ENCODE measurements at regions not wholly inside any gene's neighbourhood (a gene's known extent, or its start where the extent isn't known, plus 50 kb on each side); places are given as distances from the start of the nearest gene placed in this dataset.

GRCh38 chr4:54914781-54915180 lies 210.6 kb downstream of the KDR start:
- H3F3A ChIP-seq (ENCODE audit: insufficient read depth, low read length) = no peaks in the 10 kb centered on the region
- no peak overlapping the region for H3K27ac ChIP-seq (ENCODE audit: low read length)
- DNase-seq = no peak
- no peaks in the 10 kb centered on the region for H3K36me3 ChIP-seq (replicated peaks; ENCODE audit: insufficient read depth, low read length)
- no peaks in the 10 kb centered on the region for H3K79me2 ChIP-seq (ENCODE audit: low read length)
- H3K9me2 ChIP-seq (replicated peaks; ENCODE audit: insufficient read depth, low read length) = no peaks in the 10 kb centered on the region
- H3K4me1 ChIP-seq (ENCODE audit: low read length) = no peaks in the 10 kb centered on the region
- H4K20me1 ChIP-seq (ENCODE audit: insufficient read depth, low read length) = no peaks in the 10 kb centered on the region
- H3K27me3 ChIP-seq (replicated peaks; ENCODE audit: insufficient read depth, low read length) = no peaks in the 10 kb centered on the region
- no peak overlapping the region for H3K9ac ChIP-seq (ENCODE audit: low read length)
- H3K9me3 ChIP-seq (replicated peaks; ENCODE audit: insufficient read depth, low read length) = no peaks in the 10 kb centered on the region
- TF ChIP-seq EZH2phosphoT487 (IDR thresholded peaks at IDR 0.05; ENCODE audit: low read length) (no peak), EZH2 (optimal IDR thresholded peaks at IDR 0.05; ENCODE audit: low read depth, low read length) (no peak)
- TF ChIP-seq, protein P1, sequence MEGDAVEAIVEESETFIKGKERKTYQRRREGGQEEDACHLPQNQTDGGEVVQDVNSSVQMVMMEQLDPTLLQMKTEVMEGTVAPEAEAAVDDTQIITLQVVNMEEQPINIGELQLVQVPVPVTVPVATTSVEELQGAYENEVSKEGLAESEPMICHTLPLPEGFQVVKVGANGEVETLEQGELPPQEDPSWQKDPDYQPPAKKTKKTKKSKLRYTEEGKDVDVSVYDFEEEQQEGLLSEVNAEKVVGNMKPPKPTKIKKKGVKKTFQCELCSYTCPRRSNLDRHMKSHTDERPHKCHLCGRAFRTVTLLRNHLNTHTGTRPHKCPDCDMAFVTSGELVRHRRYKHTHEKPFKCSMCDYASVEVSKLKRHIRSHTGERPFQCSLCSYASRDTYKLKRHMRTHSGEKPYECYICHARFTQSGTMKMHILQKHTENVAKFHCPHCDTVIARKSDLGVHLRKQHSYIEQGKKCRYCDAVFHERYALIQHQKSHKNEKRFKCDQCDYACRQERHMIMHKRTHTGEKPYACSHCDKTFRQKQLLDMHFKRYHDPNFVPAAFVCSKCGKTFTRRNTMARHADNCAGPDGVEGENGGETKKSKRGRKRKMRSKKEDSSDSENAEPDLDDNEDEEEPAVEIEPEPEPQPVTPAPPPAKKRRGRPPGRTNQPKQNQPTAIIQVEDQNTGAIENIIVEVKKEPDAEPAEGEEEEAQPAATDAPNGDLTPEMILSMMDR (IDR thresholded peaks at IDR 0.05; ENCODE audit: low read length) = no peak
- no peak overlapping the region for H3K4me3 ChIP-seq (ENCODE audit: low read length)
- H3K4me2 ChIP-seq (ENCODE audit: low read depth, low read length) = no peak overlapping the region
- H2AFZ ChIP-seq (ENCODE audit: low read length) = no peak overlapping the region

DNA sequence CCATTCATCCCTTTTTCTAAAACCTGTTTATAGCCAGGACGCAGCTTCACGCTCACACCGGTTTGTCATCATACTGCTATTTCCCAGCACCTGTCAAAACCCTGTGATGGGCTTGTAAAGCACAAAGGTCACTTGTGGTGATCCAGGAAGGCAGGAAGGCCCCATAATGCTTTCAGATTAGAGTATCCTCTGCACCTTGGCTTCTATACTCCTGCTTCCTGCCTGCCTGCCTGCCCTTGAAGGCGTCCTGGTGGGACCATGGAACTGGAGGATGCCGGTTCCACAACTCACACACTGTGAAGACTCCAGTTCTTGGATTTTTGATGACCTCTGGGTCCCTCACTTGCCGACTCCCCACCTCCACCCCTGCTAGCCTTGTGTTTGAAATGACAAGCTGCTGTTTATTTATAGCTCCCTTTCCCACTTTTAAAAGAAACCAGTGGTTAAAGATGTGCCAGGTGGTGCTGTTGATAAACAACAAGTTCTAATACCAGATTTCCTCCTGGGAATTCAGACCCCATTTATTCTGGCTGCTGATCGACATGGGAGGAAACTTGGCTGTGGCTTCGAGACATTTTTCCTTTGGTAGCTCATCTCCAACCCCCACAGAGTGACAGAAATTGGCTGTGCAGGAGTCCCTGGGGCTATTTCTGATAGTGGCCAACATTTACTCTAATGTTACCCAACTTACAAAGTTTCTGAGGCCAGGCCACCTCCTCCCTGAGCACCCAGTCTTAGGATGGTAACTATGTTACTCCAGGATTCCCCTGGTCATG lies 211.5 kb downstream of the KDR start:
- no peak overlapping the region for H3K4me2 ChIP-seq (ENCODE audit: low read depth, low read length)
- H3K9me3 ChIP-seq (replicated peaks; ENCODE audit: insufficient read depth, low read length) = no peaks in the 10 kb centered on the region
- H3K27me3 ChIP-seq (replicated peaks; ENCODE audit: insufficient read depth, low read length) = no peaks in the 10 kb centered on the region
- no peaks in the 10 kb centered on the region for H3K4me1 ChIP-seq (ENCODE audit: low read length)
- no peak overlapping the region for H3K27ac ChIP-seq (ENCODE audit: low read length)
- no peaks in the 10 kb centered on the region for H3K36me3 ChIP-seq (replicated peaks; ENCODE audit: insufficient read depth, low read length)
- no peaks in the 10 kb centered on the region for H4K20me1 ChIP-seq (ENCODE audit: insufficient read depth, low read length)
- H3K79me2 ChIP-seq (ENCODE audit: low read length) = no peaks in the 10 kb centered on the region
- no peak overlapping the region for H3K9ac ChIP-seq (ENCODE audit: low read length)
- no peak overlapping the region for H2AFZ ChIP-seq (ENCODE audit: low read length)
- no peak overlapping the region for H3K4me3 ChIP-seq (ENCODE audit: low read length)
- no peak for DNase-seq
- H3F3A ChIP-seq (ENCODE audit: insufficient read depth, low read length) = no peaks in the 10 kb centered on the region
- no peaks in the 10 kb centered on the region for H3K9me2 ChIP-seq (replicated peaks; ENCODE audit: insufficient read depth, low read length)
- no peak for TF ChIP-seq EZH2phosphoT487 (IDR thresholded peaks at IDR 0.05; ENCODE audit: low read length)
- TF ChIP-seq, protein P1 (IDR thresholded peaks at IDR 0.05; ENCODE audit: low read length) = no peak
- TF ChIP-seq EZH2 (optimal IDR thresholded peaks at IDR 0.05; ENCODE audit: low read depth, low read length) = no peak

GRCh38 chr4:54912155-54912554 lies 213.2 kb downstream of the KDR start:
- no peak overlapping the region for H3K27ac ChIP-seq (ENCODE audit: low read length)
- no peak overlapping the region for H3K4me3 ChIP-seq (ENCODE audit: low read length)
- DNase-seq = no peak
- H3K27me3 ChIP-seq (replicated peaks; ENCODE audit: insufficient read depth, low read length) = no peaks in the 10 kb centered on the region
- H3K9me2 ChIP-seq (replicated peaks; ENCODE audit: insufficient read depth, low read length) = no peaks in the 10 kb centered on the region
- no peak overlapping the region for H3K4me2 ChIP-seq (ENCODE audit: low read depth, low read length)
- H3F3A ChIP-seq (ENCODE audit: insufficient read depth, low read length) = no peaks in the 10 kb centered on the region
- H3K36me3 ChIP-seq (replicated peaks; ENCODE audit: insufficient read depth, low read length) = no peaks in the 10 kb centered on the region
- TF ChIP-seq EZH2phosphoT487 (IDR thresholded peaks at IDR 0.05; ENCODE audit: low read length) (no peak), EZH2 (optimal IDR thresholded peaks at IDR 0.05; ENCODE audit: low read depth, low read length) (no peak)
- TF ChIP-seq, protein P1 (IDR thresholded peaks at IDR 0.05; ENCODE audit: low read length) = no peak
- no peaks in the 10 kb centered on the region for H3K9me3 ChIP-seq (replicated peaks; ENCODE audit: insufficient read depth, low read length)
- no peak overlapping the region for H2AFZ ChIP-seq (ENCODE audit: low read length)
- no peaks in the 10 kb centered on the region for H4K20me1 ChIP-seq (ENCODE audit: insufficient read depth, low read length)
- H3K4me1 ChIP-seq (ENCODE audit: low read length) = no peaks in the 10 kb centered on the region
- no peaks in the 10 kb centered on the region for H3K79me2 ChIP-seq (ENCODE audit: low read length)
- no peak overlapping the region for H3K9ac ChIP-seq (ENCODE audit: low read length)

Measured in MM.1S (cell line).